SU-DHL-6 (cell line): ENCODE measurements at regions not wholly inside any gene's neighbourhood (a gene's known extent, or its start where the extent isn't known, plus 50 kb on each side); places are given as distances from the start of the nearest gene placed in this dataset.

Experiments used
- H2AFZ ChIP-seq: fragments of 200-600 bp; sonication (generic); 2 replicates; pipeline ENCODE4 v1.6.1; 2014; ENCODE audit warnings: low read depth, mild to moderate bottlenecking, moderate library complexity, mixed read lengths, antibody characterized with exemption, low read length; ENCODE audit not compliant: severe bottlenecking
- H3F3A ChIP-seq: fragments of 200-600 bp; shearing (Covaris generic); 2 replicates; pipeline ENCODE4 v1.6.0; 2016; ENCODE audit warnings: antibody characterized with exemption, mild to moderate bottlenecking; ENCODE audit not compliant: insufficient read depth
- H3K27ac ChIP-seq: fragments of 200-600 bp; sonication (generic); 2 replicates; pipeline ENCODE4 v1.5.1; 2016; ENCODE audit warnings: low read depth, mild to moderate bottlenecking, low read length, moderate library complexity, mixed read lengths
- H3K27me3 ChIP-seq: fragments of 200-600 bp; sonication (generic), shearing (Covaris generic); 2 replicates; pipeline ENCODE4 v1.6.0; 2014; ENCODE audit warnings: mild to moderate bottlenecking, low read length
- H3K36me3 ChIP-seq: fragments of 200-600 bp; sonication (generic); 2 replicates; pipeline ENCODE4 v1.6.1; 2014; ENCODE audit warnings: mild to moderate bottlenecking, low read length, mixed read lengths
- H3K4me2 ChIP-seq: fragments of 300-600, 200-600 bp; shearing (Covaris generic), sonication (generic); 2 replicates; pipeline ENCODE4 v1.6.0; 2014; ENCODE audit warnings: low read length, low read depth, mild to moderate bottlenecking; ENCODE audit not compliant: poor library complexity, severe bottlenecking
- H3K4me3 ChIP-seq: fragments of 200-600 bp; sonication (generic); 2 replicates; pipeline ENCODE4 v1.5.1; 2014; ENCODE audit warnings: antibody characterized with exemption, low read length, mild to moderate bottlenecking, mixed read lengths; ENCODE audit not compliant: insufficient read depth, poor library complexity, severe bottlenecking
- H3K79me2 ChIP-seq: fragments of 200-600 bp; sonication (generic); 2 replicates; pipeline ENCODE4 v1.6.1; 2014; ENCODE audit warnings: mild to moderate bottlenecking, low read length, moderate library complexity; ENCODE audit not compliant: insufficient read depth
- H3K9ac ChIP-seq: fragments of 200-600 bp; sonication (generic); 2 replicates; pipeline ENCODE4 v1.7.0; 2014; ENCODE audit warnings: mild to moderate bottlenecking, low read length
- H3K9me2 ChIP-seq: fragments of 200-600 bp; sonication (generic); replicated peaks from 2 replicates; pipeline ENCODE4 v1.6.1; 2014; ENCODE audit warnings: low read length; ENCODE audit not compliant: insufficient read depth
- H3K9me3 ChIP-seq: fragments of 200-600 bp; sonication (generic); 2 replicates; pipeline ENCODE4 v1.6.1; 2014; ENCODE audit warnings: low read length, mixed read lengths; ENCODE audit not compliant: insufficient read depth
- H4K20me1 ChIP-seq: fragments of 200-600 bp; sonication (generic); 2 replicates; pipeline ENCODE4 v1.6.1; 2014; ENCODE audit warnings: low read depth, mild to moderate bottlenecking, antibody characterized with exemption, low read length, moderate library complexity, mixed read lengths
- CTCF ChIP-seq: fragments of 200-600 bp; sonication (generic); IDR thresholded peaks from one replicate; pipeline ENCODE4 v1.5.1; 2017; ENCODE audit warnings: antibody characterized with exemption, mild to moderate bottlenecking, low read length, moderate library complexity; ENCODE audit not compliant: insufficient read depth, poor library complexity, severe bottlenecking
- EZH2phosphoT487 ChIP-seq: fragments of 200-600 bp; sonication (generic), shearing (Covaris generic); conservative IDR thresholded peaks from 2 replicates; pipeline ENCODE4 v1.6.1; 2018; ENCODE audit warnings: mild to moderate bottlenecking, antibody characterized with exemption, low read length, moderate library complexity, mixed read lengths

- H3F3A ChIP-seq = no peaks in the 10 kb centered on the region
- H3K36me3 ChIP-seq = no peaks in the 10 kb centered on the region
- H3K9me3 ChIP-seq = no peaks in the 10 kb centered on the region
- H2AFZ ChIP-seq = no peak overlapping the region
- no peaks in the 10 kb centered on the region for H4K20me1 ChIP-seq
- TF ChIP-seq EZH2phosphoT487 (no peak), CTCF (no peak)
- no peaks in the 10 kb centered on the region for H3K27me3 ChIP-seq
- no peak overlapping the region for H3K4me3 ChIP-seq
- H3K9me2 ChIP-seq = no peaks in the 10 kb centered on the region
- no peak overlapping the region for H3K9ac ChIP-seq
- H3K79me2 ChIP-seq = no peaks in the 10 kb centered on the region
- no peak overlapping the region for H3K27ac ChIP-seq
- no peak overlapping the region for H3K4me2 ChIP-seq
Observed at GRCh38 chr7:49346195-49346899, 422.0 kb downstream of the CDC14C start.

GRCh38 chr7:49367072-49367471, 406.4 kb upstream of the VWC2 start:
- no peaks in the 10 kb centered on the region for H3K36me3 ChIP-seq
- H3K9me2 ChIP-seq = no peaks in the 10 kb centered on the region
- H3K4me2 ChIP-seq = no peak overlapping the region
- H3K79me2 ChIP-seq = no peaks in the 10 kb centered on the region
- no peak overlapping the region for H2AFZ ChIP-seq
- no peak overlapping the region for H3K4me3 ChIP-seq
- no peak overlapping the region for H3K27ac ChIP-seq
- no peaks in the 10 kb centered on the region for H3K27me3 ChIP-seq
- no peaks in the 10 kb centered on the region for H3F3A ChIP-seq
- H3K9ac ChIP-seq = no peak overlapping the region
- no peaks in the 10 kb centered on the region for H3K9me3 ChIP-seq
- peaks cover 6% of the 10 kb centered on the region; the same call in 1 of the 2 replicates for H4K20me1 ChIP-seq
- TF ChIP-seq CTCF (no peak), EZH2phosphoT487 (no peak)

- H3K4me2 ChIP-seq = no peak overlapping the region
- no peak overlapping the region for H3K27ac ChIP-seq
- H3F3A ChIP-seq = no peaks in the 10 kb centered on the region
- no peak overlapping the region for H2AFZ ChIP-seq
- H3K9ac ChIP-seq = no peak overlapping the region
- H3K79me2 ChIP-seq = no peaks in the 10 kb centered on the region
- peaks cover 12% of the 10 kb centered on the region; the same call in 1 of the 2 replicates for H4K20me1 ChIP-seq
- H3K9me3 ChIP-seq = no peaks in the 10 kb centered on the region
- no peaks in the 10 kb centered on the region for H3K36me3 ChIP-seq
- no peak overlapping the region for H3K4me3 ChIP-seq
- no peaks in the 10 kb centered on the region for H3K9me2 ChIP-seq
- TF ChIP-seq EZH2phosphoT487 (no peak), CTCF (no peak)
- no peaks in the 10 kb centered on the region for H3K27me3 ChIP-seq
Observed at GRCh38 chr7:49371771-49372170, 401.7 kb upstream of the VWC2 start.
